ENCODE measurements at regions not wholly inside any gene's neighbourhood (a gene's known extent, or its start where the extent isn't known, plus 50 kb on each side); places are given as distances from the start of the nearest gene placed in this dataset.

GRCh38 chr6:154619146-154619545 is 108.7 kb upstream of the CNKSR3 start:
- H3K79me1 ChIP-seq (ENCODE audit: low read depth, low read length) = no peaks in the 10 kb centered on the region

GRCh38 chr6:154621686-154622085 is 111.2 kb upstream of the CNKSR3 start:
- H3K27me3 ChIP-seq (ENCODE audit: control insufficient read depth in 3 of 3, insufficient read depth in 3 of 3, low read depth in 1 of 3, low read length in 3 of 3) = no peaks in the 10 kb centered on the region
- WGBS, 2 donors (ENCODE audit: extremely low coverage in 2 of 2, insufficient read length in 2 of 2, insufficient replicate concordance in 1 of 2) = no CpG with 5 or more reads among the region's 4 CpGs
- H2BK120ac ChIP-seq (ENCODE audit: low read depth, low read length) = no peak overlapping the region
- no peak overlapping the region for H2BK12ac ChIP-seq (ENCODE audit: low read length)
- H2BK5ac ChIP-seq (ENCODE audit: low read length) = no peak overlapping the region
- H3K27ac ChIP-seq (replicated peaks; ENCODE audit: low read length) = no peak overlapping the region
- no peak overlapping the region for H3K18ac ChIP-seq (ENCODE audit: low read length)
- no peak overlapping the region for H3K4me3 ChIP-seq (ENCODE audit: low read length in 2 of 2)
- no peaks in the 10 kb centered on the region for H3K9me3 ChIP-seq (replicated peaks in 1 of 2; ENCODE audit: control insufficient read depth in 2 of 2, insufficient read depth in 1 of 2, low read depth in 1 of 2, low read length in 2 of 2)
- no peaks in the 10 kb centered on the region for H3K4me1 ChIP-seq (ENCODE audit: control insufficient read depth in 2 of 2, insufficient read depth in 1 of 2, low read depth in 1 of 2, low read length in 2 of 2)
- no peak overlapping the region for H3K9ac ChIP-seq (ENCODE audit: low read depth, low read length, poor library complexity)
- H3K79me1 ChIP-seq (ENCODE audit: low read depth, low read length) = no peaks in the 10 kb centered on the region
- no peak overlapping the region for H3K23ac ChIP-seq (ENCODE audit: low read depth, low read length, poor library complexity)
- H3K14ac ChIP-seq (ENCODE audit: low read length) = no peak overlapping the region
- H3K4me2 ChIP-seq (ENCODE audit: insufficient read depth, low read length, poor library complexity, severe bottlenecking) = no peak overlapping the region
- H2AFZ ChIP-seq (ENCODE audit: low read length) = no peak overlapping the region
- no peak overlapping the region for H3K4ac ChIP-seq (ENCODE audit: low read length)
- no peak overlapping the region for H2AK5ac ChIP-seq (ENCODE audit: low read depth, low read length)
- no peak overlapping the region for H2BK15ac ChIP-seq (ENCODE audit: low read length)
- no peak overlapping the region for H4K8ac ChIP-seq (ENCODE audit: low read depth, low read length)
- H3K36me3 ChIP-seq (replicated peaks in 1 of 2; ENCODE audit: control insufficient read depth in 2 of 2, insufficient read depth in 2 of 2, low read length in 2 of 2) = no peaks in the 10 kb centered on the region
- no peak overlapping the region for H4K91ac ChIP-seq (ENCODE audit: low read depth, low read length, poor library complexity)
- DNase-seq (ENCODE audit: low spot score) = no peak

More at GRCh38 chr6:154619146-154619545, 108.7 kb upstream of the CNKSR3 start:
- H4K91ac ChIP-seq (ENCODE audit: low read depth, low read length, poor library complexity) = no peak overlapping the region
- H2BK15ac ChIP-seq (ENCODE audit: low read length) = no peak overlapping the region
- no peak overlapping the region for H2AFZ ChIP-seq (ENCODE audit: low read length)
- H3K14ac ChIP-seq (ENCODE audit: low read length) = no peak overlapping the region
- no peak overlapping the region for H2BK5ac ChIP-seq (ENCODE audit: low read length)
- H3K36me3 ChIP-seq (replicated peaks in 1 of 2; ENCODE audit: control insufficient read depth in 2 of 2, insufficient read depth in 2 of 2, low read length in 2 of 2) = no peaks in the 10 kb centered on the region
- no peaks in the 10 kb centered on the region for H3K4me1 ChIP-seq (ENCODE audit: control insufficient read depth in 2 of 2, insufficient read depth in 1 of 2, low read depth in 1 of 2, low read length in 2 of 2)
- H3K4me3 ChIP-seq (ENCODE audit: low read length in 2 of 2) = no peak overlapping the region
- H3K23ac ChIP-seq (ENCODE audit: low read depth, low read length, poor library complexity) = no peak overlapping the region
- H2BK120ac ChIP-seq (ENCODE audit: low read depth, low read length) = no peak overlapping the region
- no CpG with 5 or more reads among the region's 5 CpGs for WGBS, 2 donors (ENCODE audit: extremely low coverage in 2 of 2, insufficient read length in 2 of 2, insufficient replicate concordance in 1 of 2)
- no peak overlapping the region for H3K4me2 ChIP-seq (ENCODE audit: insufficient read depth, low read length, poor library complexity, severe bottlenecking)
- no peak overlapping the region for H3K4ac ChIP-seq (ENCODE audit: low read length)
- no peak for DNase-seq (ENCODE audit: low spot score)
- no peak overlapping the region for H4K8ac ChIP-seq (ENCODE audit: low read depth, low read length)
- H2BK12ac ChIP-seq (ENCODE audit: low read length) = no peak overlapping the region
- H2AK5ac ChIP-seq (ENCODE audit: low read depth, low read length) = no peak overlapping the region
- H3K9me3 ChIP-seq (replicated peaks in 1 of 2; ENCODE audit: control insufficient read depth in 2 of 2, insufficient read depth in 1 of 2, low read depth in 1 of 2, low read length in 2 of 2) = no peaks in the 10 kb centered on the region
- no peak overlapping the region for H3K9ac ChIP-seq (ENCODE audit: low read depth, low read length, poor library complexity)
- H3K18ac ChIP-seq (ENCODE audit: low read length) = no peak overlapping the region
- no peak overlapping the region for H3K27ac ChIP-seq (replicated peaks; ENCODE audit: low read length)
- no peaks in the 10 kb centered on the region for H3K27me3 ChIP-seq (ENCODE audit: control insufficient read depth in 3 of 3, insufficient read depth in 3 of 3, low read depth in 1 of 3, low read length in 3 of 3)

GRCh38 chr6:154622618-154623336 is 110.4 kb upstream of the SCAF8 start:
- Histone ChIP-seq H3K27me3 (ENCODE audit: control insufficient read depth in 3 of 3, insufficient read depth in 3 of 3, low read depth in 1 of 3, low read length in 3 of 3) (no peaks in the 10 kb centered on the region), H3K36me3 (replicated peaks in 1 of 2; ENCODE audit: control insufficient read depth in 2 of 2, insufficient read depth in 2 of 2, low read length in 2 of 2) (no peaks in the 10 kb centered on the region), H3K18ac (ENCODE audit: low read length) (no peak overlapping the region), H3K79me1 (ENCODE audit: low read depth, low read length) (no peaks in the 10 kb centered on the region), H3K9ac (ENCODE audit: low read depth, low read length, poor library complexity) (no peak overlapping the region), H3K14ac (ENCODE audit: low read length) (no peak overlapping the region), H3K4me3 (ENCODE audit: low read length in 2 of 2) (no peak overlapping the region), H2BK12ac (ENCODE audit: low read length) (no peak overlapping the region), H3K23ac (ENCODE audit: low read depth, low read length, poor library complexity) (no peak overlapping the region), H3K4me1 (ENCODE audit: control insufficient read depth in 2 of 2, insufficient read depth in 1 of 2, low read depth in 1 of 2, low read length in 2 of 2) (no peaks in the 10 kb centered on the region), H2AFZ (ENCODE audit: low read length) (no peak overlapping the region), H2AK5ac (ENCODE audit: low read depth, low read length) (no peak overlapping the region), H3K4ac (ENCODE audit: low read length) (no peak overlapping the region), H4K8ac (ENCODE audit: low read depth, low read length) (no peak overlapping the region), H4K91ac (ENCODE audit: low read depth, low read length, poor library complexity) (no peak overlapping the region), H3K4me2 (ENCODE audit: insufficient read depth, low read length, poor library complexity, severe bottlenecking) (no peak overlapping the region), H2BK15ac (ENCODE audit: low read length) (no peak overlapping the region), H2BK120ac (ENCODE audit: low read depth, low read length) (no peak overlapping the region), H3K9me3 (replicated peaks in 1 of 2; ENCODE audit: control insufficient read depth in 2 of 2, insufficient read depth in 1 of 2, low read depth in 1 of 2, low read length in 2 of 2) (no peaks in the 10 kb centered on the region), H2BK5ac (ENCODE audit: low read length) (no peak overlapping the region), H3K27ac (replicated peaks; ENCODE audit: low read length) (no peak overlapping the region)
- DNase-seq (ENCODE audit: low spot score) = no peak
- no CpG with 5 or more reads among the region's 3 CpGs for WGBS, 2 donors (ENCODE audit: extremely low coverage in 2 of 2, insufficient read length in 2 of 2, insufficient replicate concordance in 1 of 2)

DNA sequence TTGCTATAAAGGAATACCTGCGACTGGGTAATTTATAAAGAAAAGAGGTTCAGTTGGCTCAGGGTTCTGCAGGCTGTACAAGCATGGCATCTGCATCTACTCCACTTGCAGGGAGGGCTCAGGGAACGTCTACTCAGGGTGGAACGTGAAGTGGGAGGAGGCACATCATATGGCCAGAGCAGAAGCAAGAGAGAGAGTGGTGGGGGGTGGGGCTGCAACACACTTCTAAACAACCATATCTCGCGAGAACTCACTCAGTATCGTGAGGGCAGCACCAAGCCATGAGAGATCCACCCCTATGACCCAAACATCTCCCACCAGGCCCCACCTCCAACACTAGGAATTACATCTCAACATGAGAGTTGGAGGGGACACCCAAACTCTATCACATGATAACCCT is 109.8 kb upstream of the SCAF8 start:
- Histone ChIP-seq H3K4me2 (ENCODE audit: insufficient read depth, low read length, poor library complexity, severe bottlenecking) (no peak overlapping the region), H2BK5ac (ENCODE audit: low read length) (no peak overlapping the region), H3K36me3 (replicated peaks in 1 of 2; ENCODE audit: control insufficient read depth in 2 of 2, insufficient read depth in 2 of 2, low read length in 2 of 2) (no peaks in the 10 kb centered on the region), H2AK5ac (ENCODE audit: low read depth, low read length) (no peak overlapping the region), H3K18ac (ENCODE audit: low read length) (no peak overlapping the region), H3K23ac (ENCODE audit: low read depth, low read length, poor library complexity) (no peak overlapping the region), H3K4me1 (ENCODE audit: control insufficient read depth in 2 of 2, insufficient read depth in 1 of 2, low read depth in 1 of 2, low read length in 2 of 2) (no peaks in the 10 kb centered on the region), H3K27ac (replicated peaks; ENCODE audit: low read length) (no peak overlapping the region), H3K4ac (ENCODE audit: low read length) (no peak overlapping the region), H2AFZ (ENCODE audit: low read length) (no peak overlapping the region), H4K91ac (ENCODE audit: low read depth, low read length, poor library complexity) (no peak overlapping the region), H3K4me3 (ENCODE audit: low read length in 2 of 2) (no peak overlapping the region), H2BK15ac (ENCODE audit: low read length) (no peak overlapping the region), H3K9me3 (replicated peaks in 1 of 2; ENCODE audit: control insufficient read depth in 2 of 2, insufficient read depth in 1 of 2, low read depth in 1 of 2, low read length in 2 of 2) (no peaks in the 10 kb centered on the region), H2BK120ac (ENCODE audit: low read depth, low read length) (no peak overlapping the region), H4K8ac (ENCODE audit: low read depth, low read length) (no peak overlapping the region), H3K27me3 (ENCODE audit: control insufficient read depth in 3 of 3, insufficient read depth in 3 of 3, low read depth in 1 of 3, low read length in 3 of 3) (no peaks in the 10 kb centered on the region), H3K14ac (ENCODE audit: low read length) (no peak overlapping the region), H3K9ac (ENCODE audit: low read depth, low read length, poor library complexity) (no peak overlapping the region), H2BK12ac (ENCODE audit: low read length) (no peak overlapping the region), H3K79me1 (ENCODE audit: low read depth, low read length) (no peaks in the 10 kb centered on the region)
- no CpG with 5 or more reads among the region's 6 CpGs for WGBS, 2 donors (ENCODE audit: extremely low coverage in 2 of 2, insufficient read length in 2 of 2, insufficient replicate concordance in 1 of 2)
- DNase-seq (ENCODE audit: low spot score) = no peak
